Activated CD4-positive, alpha-beta T cell treated with anti-CD3 and anti-CD28 coated beads, Interleukin-2, amount 50 U/mL, for 24 hours (primary cell): ENCODE measurements at regions not wholly inside any gene's neighbourhood (a gene's known extent, or its start where the extent isn't known, plus 50 kb on each side); places are given as distances from the start of the nearest gene placed in this dataset.

Experiments
- DNase-seq, 2 donors: peaks; one replicate each; pipeline ENCODE4 v3.0.0-alpha.2; 2020; ENCODE audit warnings: low read depth in 1 of 2, low spot score in 1 of 2

GRCh38 chr21:22535630-22536029 lies 1537.4 kb downstream of the NCAM2 start:
- DNase-seq = no peak

- no peak for DNase-seq
Measured at GRCh38 chr21:22536509-22536908, 1538.3 kb downstream of the NCAM2 start.

DNA sequence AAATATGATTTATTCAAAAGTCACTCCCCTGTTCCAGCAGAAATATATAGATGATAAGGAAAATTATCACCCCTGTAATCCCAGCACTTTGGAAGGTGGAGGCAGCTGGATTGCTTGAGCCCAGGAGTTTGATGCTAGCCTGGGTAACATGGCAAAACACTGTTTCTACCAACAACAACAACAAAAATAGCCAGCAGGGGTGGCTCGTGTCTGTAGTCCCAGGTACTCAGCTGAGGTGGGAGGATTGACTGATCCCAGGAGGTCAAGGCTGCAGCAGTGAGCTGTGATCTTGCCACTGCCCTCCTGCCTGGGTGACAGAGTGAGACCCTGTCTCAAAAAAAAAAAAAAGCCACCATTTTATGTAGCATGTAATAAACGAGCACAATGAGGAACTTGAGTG lies 1546.5 kb downstream of the NCAM2 start:
- no peak for DNase-seq

GRCh38 chr21:22552390-22552789 lies 1554.2 kb downstream of the NCAM2 start:
- no peak for DNase-seq

GRCh38 chr21:22554690-22555316 lies 1556.6 kb downstream of the NCAM2 start:
- DNase-seq = no peak

GRCh38 chr21:22556829-22557228 lies 1558.6 kb downstream of the NCAM2 start:
- DNase-seq = no peak

GRCh38 chr21:22561946-22562345 lies 1563.7 kb downstream of the NCAM2 start:
- DNase-seq = no peak

GRCh38 chr21:22573834-22574233 lies 1575.6 kb downstream of the NCAM2 start:
- no peak for DNase-seq

DNA sequence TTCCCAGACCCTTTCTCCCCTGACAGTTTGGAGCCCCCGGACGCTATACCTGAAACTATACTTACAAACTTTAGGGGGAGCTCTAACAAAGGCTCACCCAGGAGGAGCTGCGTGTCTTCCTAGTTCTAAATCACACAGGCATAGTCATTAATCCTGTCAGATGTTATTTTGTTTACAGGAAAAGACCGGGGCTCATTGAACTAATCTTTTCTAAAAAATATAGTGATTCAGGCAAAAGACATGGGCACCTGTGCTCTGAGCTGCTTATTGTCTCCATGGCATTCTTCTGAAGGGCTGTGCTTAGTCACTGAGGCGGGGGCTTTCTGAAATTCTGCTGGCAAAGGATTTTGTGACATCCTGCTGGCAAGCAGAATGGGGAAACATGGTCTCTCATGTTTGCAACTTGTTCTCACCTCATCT lies 1577.0 kb downstream of the NCAM2 start:
- DNase-seq = no peak

DNA sequence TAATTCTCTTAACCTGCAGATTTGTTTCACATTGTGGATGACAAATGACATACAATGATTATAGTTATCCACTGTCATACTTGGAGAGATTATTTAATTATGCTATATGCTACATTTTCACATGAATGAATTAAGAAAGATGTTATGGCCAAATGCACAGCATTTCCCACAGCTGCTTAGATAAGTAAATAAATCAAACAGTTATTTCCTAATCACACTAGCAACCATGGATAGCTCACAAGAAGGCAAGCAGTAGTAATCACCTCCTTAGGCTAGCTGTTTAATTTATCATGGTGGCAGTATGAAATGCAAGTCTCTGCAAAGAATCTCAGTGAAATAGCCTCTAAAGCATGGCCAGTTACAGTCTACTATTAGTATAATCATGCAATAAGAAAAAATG lies 1581.5 kb downstream of the NCAM2 start:
- DNase-seq = no peak

DNA sequence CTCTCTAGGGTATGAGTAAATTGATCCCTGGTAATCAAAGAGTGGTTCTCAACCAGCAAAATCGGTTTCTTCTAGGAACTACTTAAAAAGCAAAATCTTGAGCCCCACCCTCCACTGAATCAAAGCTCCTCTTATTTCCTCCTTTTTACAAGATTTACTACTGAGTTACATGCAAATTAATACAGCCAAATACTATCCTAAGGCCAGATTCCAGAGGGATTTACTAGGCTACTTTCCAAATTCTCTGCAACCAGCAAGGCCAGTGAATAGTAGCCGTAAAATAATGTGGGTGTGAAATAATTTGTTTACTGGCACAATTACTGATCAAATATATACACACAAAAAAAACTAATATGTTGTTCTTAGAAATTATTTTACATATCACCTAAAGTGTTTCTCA lies 1583.8 kb downstream of the NCAM2 start:
- DNase-seq = no peak

DNA sequence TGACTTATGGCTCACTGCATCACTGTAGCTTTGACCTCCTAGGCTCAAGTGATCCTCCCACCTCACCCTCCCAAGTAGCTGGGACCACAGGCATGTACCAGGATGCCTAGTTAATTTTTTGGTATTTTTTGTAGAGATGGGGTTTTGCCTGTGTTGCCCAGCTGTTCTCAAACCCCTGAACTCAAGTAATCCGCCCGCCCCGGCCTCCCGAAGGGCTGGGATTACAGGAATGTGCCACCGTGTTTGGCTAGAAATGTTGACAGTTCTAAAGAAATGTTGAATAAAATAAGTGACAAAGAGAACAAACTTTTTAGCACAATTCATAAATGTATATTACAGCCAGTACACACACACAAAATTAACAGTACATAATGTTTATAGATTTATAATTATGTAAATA lies 1586.1 kb downstream of the NCAM2 start:
- DNase-seq = no peak

DNA sequence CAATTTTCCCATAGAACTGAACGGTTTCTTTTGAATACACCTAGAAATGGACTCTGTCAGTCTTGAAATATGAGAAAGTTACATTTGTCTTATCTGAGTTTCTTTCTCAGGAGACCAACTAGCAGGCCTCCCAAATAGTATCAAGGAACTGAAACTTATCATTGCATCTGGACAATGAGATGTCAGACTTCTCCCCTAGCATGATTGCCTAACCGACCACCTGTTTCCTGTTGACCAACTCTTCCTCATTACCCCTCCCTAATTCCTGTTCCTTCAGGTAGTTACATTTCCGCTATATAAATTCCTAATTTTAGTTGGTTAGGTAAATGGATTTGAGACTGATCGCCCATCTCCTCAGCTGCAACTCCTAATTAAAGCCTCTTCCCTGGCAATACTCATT lies 1587.3 kb downstream of the NCAM2 start:
- DNase-seq = no peak

DNA sequence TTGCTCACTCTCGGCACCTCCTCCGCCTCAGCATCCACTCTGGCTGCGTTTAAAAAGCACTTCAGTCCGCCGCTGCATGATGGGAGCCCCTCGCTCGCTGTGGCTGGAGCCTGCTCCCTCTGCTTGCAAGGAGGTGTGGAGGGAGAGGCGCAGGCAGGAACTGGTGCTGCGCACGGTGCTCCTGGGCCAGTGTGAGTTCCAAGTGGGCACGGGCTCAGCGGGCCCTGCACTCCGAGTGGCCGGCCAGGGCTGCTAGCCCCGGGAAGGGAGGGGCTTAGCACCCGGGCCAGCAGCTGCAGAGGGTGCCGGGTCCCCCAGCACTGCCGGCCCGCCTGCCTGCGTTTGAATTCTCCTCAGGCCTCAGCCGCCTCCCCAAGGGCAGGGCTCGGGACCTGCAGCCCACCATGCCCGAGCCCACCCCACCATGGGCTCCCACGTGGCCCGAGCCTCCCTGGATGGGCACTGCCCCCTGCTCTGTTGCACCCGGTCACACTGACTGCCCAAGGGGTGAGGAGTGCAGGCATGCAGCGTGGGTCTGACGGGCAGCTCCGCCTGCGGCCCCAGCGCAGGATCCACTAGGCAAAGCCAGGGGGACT lies 1599.5 kb downstream of the NCAM2 start:
- no peak for DNase-seq

DNA sequence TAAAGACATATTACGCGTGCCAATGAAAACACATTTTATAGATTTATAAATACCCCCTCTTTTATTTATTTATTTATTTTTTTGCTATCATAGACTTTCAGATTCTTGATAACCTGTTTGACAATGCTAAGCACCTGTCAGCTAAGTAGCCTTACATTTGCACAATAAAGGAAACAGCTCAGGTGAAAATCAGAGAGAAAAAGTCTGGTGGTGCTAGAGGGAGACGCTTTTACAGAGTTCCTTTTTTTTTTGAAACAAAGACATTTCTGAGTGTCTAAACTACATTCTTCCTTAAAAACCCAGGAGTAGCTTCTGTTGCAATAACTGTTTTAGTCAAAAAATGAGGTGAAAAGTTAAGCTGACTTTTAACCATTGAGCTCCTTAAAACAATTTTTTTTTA lies 1611.6 kb downstream of the NCAM2 start:
- DNase-seq = no peak

DNA sequence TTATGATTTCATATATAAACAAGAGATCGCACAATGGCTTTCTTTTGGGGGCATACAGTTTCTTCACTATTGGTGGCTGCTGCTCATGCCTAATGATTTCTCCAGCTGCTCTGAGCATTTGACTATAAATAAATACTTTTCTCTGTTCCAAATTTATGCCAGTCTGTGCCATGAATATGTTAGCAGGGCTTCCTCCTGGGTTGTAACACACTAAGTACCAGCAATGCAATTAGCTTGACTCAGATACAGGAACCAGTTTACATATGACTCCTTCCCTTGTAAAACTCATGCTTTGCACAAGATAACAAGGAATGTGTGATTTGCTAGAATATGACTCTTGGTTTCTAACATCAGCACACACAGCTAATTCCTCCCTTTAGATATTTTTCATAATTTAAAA lies 1629.7 kb downstream of the NCAM2 start:
- no peak for DNase-seq

- no peak for DNase-seq
Measured at GRCh38 chr21:22630953-22631465, 1632.8 kb downstream of the NCAM2 start.

- DNase-seq = no peak
Measured at GRCh38 chr21:22632176-22632575, 1634.0 kb downstream of the NCAM2 start.

- DNase-seq = no peak
Measured at GRCh38 chr21:22649246-22649645, 1651.0 kb downstream of the NCAM2 start.

DNA sequence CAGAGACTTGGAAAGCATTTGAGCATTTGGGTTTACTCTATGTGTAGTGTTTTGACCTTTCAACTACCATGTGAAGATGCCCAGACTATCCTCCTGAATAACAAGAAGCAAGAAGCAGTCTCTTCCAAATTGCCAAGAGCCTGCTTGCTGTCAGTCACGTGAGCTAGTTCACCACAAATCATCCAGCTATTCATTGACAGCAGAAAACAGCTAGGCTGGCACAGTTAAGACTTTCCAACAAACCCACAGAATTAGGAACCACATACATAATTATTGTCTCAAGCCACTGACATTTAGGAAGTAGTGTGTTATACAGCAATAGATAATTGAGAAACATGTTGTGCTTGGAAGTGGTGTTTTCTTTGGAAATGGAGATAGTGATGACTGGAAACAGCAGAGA lies 1652.0 kb downstream of the NCAM2 start:
- no peak for DNase-seq

DNA sequence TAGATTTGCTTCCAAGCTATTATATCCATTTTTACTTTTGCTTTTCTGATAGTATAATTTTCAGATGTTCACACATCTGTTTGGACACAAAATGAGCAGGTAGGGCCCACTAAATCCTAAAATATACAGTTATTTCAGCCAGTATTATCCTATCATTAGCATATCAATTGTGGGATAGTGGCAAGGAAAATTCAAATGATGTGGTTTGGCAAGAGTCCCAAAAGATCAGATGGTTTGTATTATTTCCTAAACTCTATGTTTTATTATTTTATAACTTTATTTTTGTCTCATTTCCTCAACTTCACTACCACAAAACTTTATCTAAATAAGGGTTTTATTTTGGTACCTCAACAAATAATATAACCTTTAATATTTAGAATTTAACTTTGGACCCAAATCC lies 1659.6 kb downstream of the NCAM2 start:
- no peak for DNase-seq

DNA sequence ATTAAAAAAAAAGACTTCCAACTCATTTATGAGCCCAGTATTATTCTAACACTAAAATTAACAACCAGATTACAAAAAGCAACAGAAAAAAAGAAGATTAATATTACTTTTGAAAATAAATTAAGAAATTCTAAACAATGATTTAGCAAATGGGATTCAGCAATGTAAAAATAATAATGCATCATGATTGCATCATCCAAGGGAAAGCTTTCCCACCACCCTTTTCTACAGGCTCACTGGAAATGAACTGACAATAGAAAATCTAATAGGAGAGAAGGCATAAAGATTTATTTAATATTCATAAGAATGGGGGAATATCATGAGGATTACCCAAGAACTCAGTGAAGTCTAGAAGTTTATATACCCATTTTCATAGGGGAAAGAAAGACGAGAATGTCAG lies 1671.9 kb downstream of the NCAM2 start:
- no peak for DNase-seq

GRCh38 chr21:22679207-22679606 lies 1681.0 kb downstream of the NCAM2 start:
- no peak for DNase-seq
